Transverse colon (tissue), 3 donors: ENCODE measurements at regions not wholly inside any gene's neighbourhood (a gene's known extent, or its start where the extent isn't known, plus 50 kb on each side); places are given as distances from the start of the nearest gene placed in this dataset.

Source experiments
- EP300 ChIP-seq: sonication (generic); formaldehyde crosslinking; IDR thresholded peaks from one replicate; pipeline ENCODE4 v1.6.1; 2017; ENCODE audit warnings: antibody characterized with exemption, low read depth
- POLR2A ChIP-seq: fragments of 450-650 bp; IDR thresholded peaks from one replicate; pipeline ENCODE4 v1.6.1; 2016; ENCODE audit warnings: antibody characterized with exemption, mild to moderate bottlenecking, moderate library complexity
- TF ChIP-seq, protein P1 (sequence below), 5 experiments: fragments of 200-600 bp in 3 of 5; fragments of 450-650 bp in 2 of 5; sonication (generic) in 3 of 5; IDR thresholded peaks; 1 replicate in 2 of 5; 2 replicates in 3 of 5; pipeline ENCODE4 v1.5.1; 2016 to 2017; ENCODE audit warnings: antibody characterized with exemption in 5 of 5, inconsistent platforms in 3 of 5, mild to moderate bottlenecking in 2 of 5, moderate library complexity in 1 of 5

DNA sequence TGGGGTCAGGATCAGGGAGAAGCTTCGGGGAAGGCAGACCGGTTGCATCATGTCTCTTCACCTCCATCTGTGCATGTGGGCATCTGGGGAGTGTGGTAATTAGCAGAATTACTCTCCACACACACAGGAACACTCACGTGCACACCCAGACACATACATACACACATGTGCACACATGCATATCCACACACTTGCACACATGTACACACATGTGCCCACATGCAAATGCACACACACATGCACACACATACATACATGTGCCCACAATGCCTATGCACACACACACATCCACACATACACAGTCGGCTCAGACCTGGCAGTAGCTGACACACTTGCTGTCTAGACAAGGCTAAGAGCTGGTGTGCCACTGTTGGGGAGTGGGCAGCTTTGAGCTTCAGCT, 212.3 kb upstream of the PMEPA1 start:
- no peak for TF ChIP-seq POLR2A
- TF ChIP-seq, protein P1, sequence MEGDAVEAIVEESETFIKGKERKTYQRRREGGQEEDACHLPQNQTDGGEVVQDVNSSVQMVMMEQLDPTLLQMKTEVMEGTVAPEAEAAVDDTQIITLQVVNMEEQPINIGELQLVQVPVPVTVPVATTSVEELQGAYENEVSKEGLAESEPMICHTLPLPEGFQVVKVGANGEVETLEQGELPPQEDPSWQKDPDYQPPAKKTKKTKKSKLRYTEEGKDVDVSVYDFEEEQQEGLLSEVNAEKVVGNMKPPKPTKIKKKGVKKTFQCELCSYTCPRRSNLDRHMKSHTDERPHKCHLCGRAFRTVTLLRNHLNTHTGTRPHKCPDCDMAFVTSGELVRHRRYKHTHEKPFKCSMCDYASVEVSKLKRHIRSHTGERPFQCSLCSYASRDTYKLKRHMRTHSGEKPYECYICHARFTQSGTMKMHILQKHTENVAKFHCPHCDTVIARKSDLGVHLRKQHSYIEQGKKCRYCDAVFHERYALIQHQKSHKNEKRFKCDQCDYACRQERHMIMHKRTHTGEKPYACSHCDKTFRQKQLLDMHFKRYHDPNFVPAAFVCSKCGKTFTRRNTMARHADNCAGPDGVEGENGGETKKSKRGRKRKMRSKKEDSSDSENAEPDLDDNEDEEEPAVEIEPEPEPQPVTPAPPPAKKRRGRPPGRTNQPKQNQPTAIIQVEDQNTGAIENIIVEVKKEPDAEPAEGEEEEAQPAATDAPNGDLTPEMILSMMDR (IDR thresholded peaks at IDR 0.05) = no peak
- TF ChIP-seq EP300 = no peak
